Uterus (tissue), 3 donors: ENCODE measurements at regions not wholly inside any gene's neighbourhood (a gene's known extent, or its start where the extent isn't known, plus 50 kb on each side); places are given as distances from the start of the nearest gene placed in this dataset.

Experiments
- DNase-seq, 2 donors: peaks; one replicate each; pipeline ENCODE4 v3.0.0-alpha.2; 2019 to 2020
- H3K27ac ChIP-seq, 2 donors: fragments of 200-600 bp; sonication (generic); 1 replicate in 1 of 2; 2 replicates in 1 of 2; pipeline ENCODE4 v1.5.1; 2016 to 2018
- H3K27me3 ChIP-seq, 2 donors: fragments of 200-600 bp; sonication (generic); one replicate each; pipeline ENCODE4 v1.5.1; 2018 to 2019; ENCODE audit warnings: control low read depth in 1 of 2
- H3K36me3 ChIP-seq, 2 donors: fragments of 200-600 bp; sonication (generic); one replicate each; pipeline ENCODE4 v1.5.1; 2019; ENCODE audit warnings: control low read depth in 1 of 2
- H3K4me1 ChIP-seq, 2 donors: fragments of 200-600 bp; sonication (generic); one replicate each; pipeline ENCODE4 v1.5.1; 2018 to 2019; ENCODE audit warnings: control low read depth in 1 of 2
- H3K4me3 ChIP-seq, 2 donors: fragments of 200-600 bp; sonication (generic); 1 replicate in 1 of 2; 2 replicates in 1 of 2; pipeline ENCODE4 v1.5.1; 2018 to 2019; ENCODE audit warnings: mild to moderate bottlenecking in 1 of 2
- H3K9me3 ChIP-seq, 2 donors: fragments of 200-600 bp; sonication (generic); one replicate each; pipeline ENCODE4 v1.5.1; 2019; ENCODE audit warnings: control low read depth in 1 of 2
- POLR2A ChIP-seq, 2 donors: fragments of 450-650 bp; IDR thresholded peaks; one replicate each; pipeline ENCODE4 v1.6.1; 2016; ENCODE audit warnings: antibody characterized with exemption in 2 of 2, mild to moderate bottlenecking in 1 of 2, moderate library complexity in 1 of 2
- intact Hi-C: fragments of 100-400 bp; cut with DNase I; formaldehyde crosslinking; loops from one replicate; pipeline ENCODE4 v1.15.1; 2023; ENCODE audit warnings: low total_unique reads
- TF ChIP-seq, protein P1 (sequence below), 4 experiments: fragments of 200-600 bp in 2 of 4; fragments of 450-650 bp in 2 of 4; sonication (generic) in 2 of 4; IDR thresholded peaks; one replicate each; pipeline ENCODE4 v1.5.1; 2016 to 2019; ENCODE audit warnings: antibody characterized with exemption in 4 of 4, mild to moderate bottlenecking in 2 of 4, moderate library complexity in 1 of 4
- donor health status: DM: yes; HTN: yes; CAD: no.

DNA sequence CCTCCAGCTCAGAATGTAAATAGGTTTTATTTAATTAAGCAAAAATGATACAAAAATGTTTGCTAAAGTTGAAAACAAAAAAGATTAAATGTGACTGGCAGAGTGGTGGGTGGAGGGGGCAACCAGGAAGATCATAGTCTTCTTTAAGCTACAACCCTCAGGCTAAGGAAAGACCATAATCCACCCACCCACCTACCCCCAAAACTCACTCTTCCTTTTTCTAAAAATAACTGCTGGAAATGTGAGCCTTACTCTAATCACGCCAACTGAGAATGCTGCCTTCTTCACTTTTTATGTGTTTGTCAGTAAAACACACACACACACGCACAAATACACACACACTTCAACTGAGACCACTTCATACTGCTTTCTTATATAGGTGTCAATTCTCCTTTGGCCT is 230.0 kb upstream of the EGLN3 start:
- TF ChIP-seq, protein P1, sequence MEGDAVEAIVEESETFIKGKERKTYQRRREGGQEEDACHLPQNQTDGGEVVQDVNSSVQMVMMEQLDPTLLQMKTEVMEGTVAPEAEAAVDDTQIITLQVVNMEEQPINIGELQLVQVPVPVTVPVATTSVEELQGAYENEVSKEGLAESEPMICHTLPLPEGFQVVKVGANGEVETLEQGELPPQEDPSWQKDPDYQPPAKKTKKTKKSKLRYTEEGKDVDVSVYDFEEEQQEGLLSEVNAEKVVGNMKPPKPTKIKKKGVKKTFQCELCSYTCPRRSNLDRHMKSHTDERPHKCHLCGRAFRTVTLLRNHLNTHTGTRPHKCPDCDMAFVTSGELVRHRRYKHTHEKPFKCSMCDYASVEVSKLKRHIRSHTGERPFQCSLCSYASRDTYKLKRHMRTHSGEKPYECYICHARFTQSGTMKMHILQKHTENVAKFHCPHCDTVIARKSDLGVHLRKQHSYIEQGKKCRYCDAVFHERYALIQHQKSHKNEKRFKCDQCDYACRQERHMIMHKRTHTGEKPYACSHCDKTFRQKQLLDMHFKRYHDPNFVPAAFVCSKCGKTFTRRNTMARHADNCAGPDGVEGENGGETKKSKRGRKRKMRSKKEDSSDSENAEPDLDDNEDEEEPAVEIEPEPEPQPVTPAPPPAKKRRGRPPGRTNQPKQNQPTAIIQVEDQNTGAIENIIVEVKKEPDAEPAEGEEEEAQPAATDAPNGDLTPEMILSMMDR (IDR thresholded peaks at IDR 0.05), result no peak
- no peak for TF ChIP-seq POLR2A (IDR thresholded peaks at IDR 0.05)
- no peak overlapping the region for H3K4me3 ChIP-seq
- no peak for DNase-seq
- intact Hi-C loops, result no loop called here
- no peaks in the 10 kb centered on the region for H3K4me1 ChIP-seq
- no peaks in the 10 kb centered on the region for H3K27me3 ChIP-seq
- H3K36me3 ChIP-seq, result no peaks in the 10 kb centered on the region
- H3K9me3 ChIP-seq, result no peaks in the 10 kb centered on the region
- no peak overlapping the region for H3K27ac ChIP-seq

DNA sequence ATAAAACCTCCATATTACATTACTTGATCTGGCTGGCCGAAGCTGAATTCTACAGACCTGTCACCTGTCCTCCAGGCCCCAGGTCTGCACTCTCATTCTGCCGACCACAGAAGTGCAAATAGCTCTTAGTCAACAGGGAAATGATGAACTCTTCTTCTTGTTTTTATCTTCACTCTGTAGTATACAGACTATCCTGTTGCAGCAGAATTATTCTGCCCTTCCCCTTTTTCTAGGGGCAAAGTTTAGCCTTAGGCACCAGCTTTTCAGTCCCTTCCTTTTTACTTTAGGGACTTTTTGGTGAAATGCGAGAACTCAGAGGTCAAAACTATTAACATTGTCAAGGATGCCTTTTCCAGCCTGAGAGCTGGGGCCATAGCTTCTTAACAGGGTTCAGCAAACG is 229.6 kb upstream of the EGLN3 start:
- H3K27me3 ChIP-seq, result no peaks in the 10 kb centered on the region
- H3K4me3 ChIP-seq, result no peak overlapping the region
- DNase-seq, result no peak
- no peak overlapping the region for H3K27ac ChIP-seq
- H3K4me1 ChIP-seq, result no peaks in the 10 kb centered on the region
- intact Hi-C loops, result no loop called here
- no peaks in the 10 kb centered on the region for H3K36me3 ChIP-seq
- TF ChIP-seq POLR2A (IDR thresholded peaks at IDR 0.05), result no peak
- TF ChIP-seq, protein P1 (IDR thresholded peaks at IDR 0.05), result no peak
- H3K9me3 ChIP-seq, result no peaks in the 10 kb centered on the region

DNA sequence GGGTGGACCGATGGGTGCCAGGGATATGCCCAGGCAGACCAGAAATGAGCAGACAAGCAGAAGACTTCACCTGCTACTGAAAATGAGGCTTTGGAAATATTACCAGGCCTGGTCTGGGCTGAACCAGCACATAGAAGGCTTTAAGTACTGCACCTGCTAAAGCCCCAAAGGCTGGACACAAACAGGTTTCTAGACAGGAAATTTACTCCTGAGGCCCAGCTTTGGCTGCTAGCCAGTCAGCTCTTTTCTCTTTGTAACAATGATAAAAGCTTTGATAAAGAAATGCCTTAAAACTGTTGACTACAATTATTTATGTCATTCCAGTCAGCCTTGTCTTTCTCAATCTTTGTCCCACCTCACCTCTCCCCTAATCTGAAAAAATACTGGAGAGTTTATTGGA is 228.9 kb upstream of the EGLN3 start:
- Histone ChIP-seq H3K36me3 (no peaks in the 10 kb centered on the region), H3K4me3 (no peak overlapping the region), H3K27me3 (no peaks in the 10 kb centered on the region), H3K27ac (no peak overlapping the region), H3K9me3 (no peaks in the 10 kb centered on the region), H3K4me1 (no peaks in the 10 kb centered on the region)
- no peak for DNase-seq
- intact Hi-C loops, result no loop called here
- TF ChIP-seq, protein P1 (IDR thresholded peaks at IDR 0.05), result no peak
- TF ChIP-seq POLR2A (IDR thresholded peaks at IDR 0.05), result no peak

- no peaks in the 10 kb centered on the region for H3K4me1 ChIP-seq
- TF ChIP-seq POLR2A (IDR thresholded peaks at IDR 0.05), result no peak
- TF ChIP-seq, protein P1 (IDR thresholded peaks at IDR 0.05), result no peak
- DNase-seq, result no peak
- no peaks in the 10 kb centered on the region for H3K36me3 ChIP-seq
- no peak overlapping the region for H3K4me3 ChIP-seq
- intact Hi-C loops, result no loop called here
- no peak overlapping the region for H3K27ac ChIP-seq
- H3K9me3 ChIP-seq, result no peaks in the 10 kb centered on the region
- H3K27me3 ChIP-seq, result no peaks in the 10 kb centered on the region
Measured at GRCh38 chr14:34177466-34177865, 226.6 kb upstream of the EGLN3 start.

GRCh38 chr14:34175574-34175973 is 224.7 kb upstream of the EGLN3 start:
- H3K27ac ChIP-seq, result no peak overlapping the region
- no peaks in the 10 kb centered on the region for H3K4me1 ChIP-seq
- no peak for TF ChIP-seq POLR2A (IDR thresholded peaks at IDR 0.05)
- TF ChIP-seq, protein P1 (IDR thresholded peaks at IDR 0.05), result no peak
- H3K27me3 ChIP-seq, result no peaks in the 10 kb centered on the region
- H3K9me3 ChIP-seq, result no peaks in the 10 kb centered on the region
- H3K36me3 ChIP-seq, result no peaks in the 10 kb centered on the region
- DNase-seq, result no peak
- H3K4me3 ChIP-seq, result no peak overlapping the region
- intact Hi-C loops, result no loop called here
